Suprapubic skin (tissue), 4 donors: ENCODE measurements at regions not wholly inside any gene's neighbourhood (a gene's known extent, or its start where the extent isn't known, plus 50 kb on each side); places are given as distances from the start of the nearest gene placed in this dataset.

ENCODE experiments used
- DNase-seq, 2 donors: peaks; one replicate each; pipeline ENCODE4 v3.0.0-alpha.2; 2019; ENCODE audit warnings: low spot score in 2 of 2
- H3K27ac ChIP-seq: fragments of 200-600 bp; sonication (generic); one replicate; pipeline ENCODE4 v1.5.1; 2019
- H3K27me3 ChIP-seq: fragments of 200-600 bp; sonication (generic); one replicate; pipeline ENCODE4 v1.5.1; 2019
- H3K36me3 ChIP-seq: fragments of 200-600 bp; sonication (generic); one replicate; pipeline ENCODE4 v1.5.1; 2019
- H3K4me1 ChIP-seq: fragments of 200-600 bp; sonication (generic); one replicate; pipeline ENCODE4 v1.5.1; 2019
- H3K4me3 ChIP-seq: fragments of 200-600 bp; sonication (generic); one replicate; pipeline ENCODE4 v1.5.1; 2019; ENCODE audit warnings: mild to moderate bottlenecking
- H3K9me3 ChIP-seq: fragments of 200-600 bp; sonication (generic); one replicate; pipeline ENCODE4 v1.5.1; 2019
- CTCF ChIP-seq, 2 donors: fragments of 200-600 bp in 1 of 2; fragments of 450-650 bp in 1 of 2; sonication (generic) in 1 of 2; IDR thresholded peaks; one replicate each; pipeline ENCODE4 v1.5.1; 2016 to 2019; ENCODE audit warnings: antibody characterized with exemption in 2 of 2, mild to moderate bottlenecking in 1 of 2, moderate library complexity in 1 of 2
- EP300 ChIP-seq: sonication (generic); formaldehyde crosslinking; IDR thresholded peaks from one replicate; pipeline ENCODE4 v1.6.1; 2017; ENCODE audit warnings: antibody characterized with exemption
- POLR2A ChIP-seq, 2 donors: fragments of 450-650 bp; IDR thresholded peaks; one replicate each; pipeline ENCODE4 v1.6.1; 2017; ENCODE audit warnings: antibody characterized with exemption in 2 of 2, mild to moderate bottlenecking in 2 of 2, moderate library complexity in 2 of 2
- POLR2AphosphoS5 ChIP-seq, 3 donors: sonication (generic); formaldehyde crosslinking; IDR thresholded peaks; one replicate each; pipeline ENCODE4 v1.6.1; 2017; ENCODE audit warnings: antibody characterized with exemption in 3 of 3
- WGBS: methylation state at CpG from one replicate; pipeline ENCODE4 v1.1.5; 2018; 5-methylcytosine and 5-hydroxymethylcytosine counted together

DNA sequence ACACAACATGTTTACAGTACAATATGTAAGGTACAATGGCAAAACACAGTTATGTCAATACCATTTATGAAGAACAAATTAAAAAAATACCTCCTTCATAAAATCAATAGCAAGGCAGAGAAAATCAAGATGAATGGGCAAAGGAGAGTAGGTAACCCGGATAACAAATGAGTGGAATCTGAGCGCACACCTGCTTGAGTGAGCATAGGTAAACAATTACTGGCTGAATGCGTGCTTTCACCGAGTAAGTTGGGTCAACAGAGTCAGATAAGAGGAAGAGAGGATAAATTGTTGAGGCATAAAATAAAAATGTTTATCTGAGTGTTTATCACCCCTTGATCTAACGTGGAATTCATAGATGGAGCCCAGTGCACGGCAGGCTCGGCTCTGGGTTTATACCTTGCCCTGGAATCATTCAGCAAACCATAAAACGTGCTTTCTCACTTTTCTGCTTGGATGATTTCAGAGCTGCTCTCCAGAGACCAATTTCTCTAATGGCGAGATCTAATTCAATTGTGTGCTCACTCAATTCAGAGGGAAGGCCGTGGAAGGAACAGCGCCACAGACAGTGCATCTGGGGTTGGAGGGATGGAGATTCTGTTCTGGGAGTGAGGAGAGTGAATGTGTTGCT, 224.8 kb upstream of the MAP3K7 start:
- DNase-seq = no peak
- Histone ChIP-seq H3K27me3 (no peaks in the 10 kb centered on the region), H3K4me1 (no peaks in the 10 kb centered on the region), H3K36me3 (no peaks in the 10 kb centered on the region), H3K4me3 (no peak overlapping the region), H3K27ac (no peak overlapping the region), H3K9me3 (peaks cover 7% of the 10 kb centered on the region)
- WGBS = 80% methylated on average over 11 of the region's 11 CpGs
- no peak for TF ChIP-seq POLR2A (IDR thresholded peaks at IDR 0.05)
- no peak for TF ChIP-seq EP300
- TF ChIP-seq POLR2AphosphoS5 (IDR thresholded peaks at IDR 0.05) = no peak
- no peak for TF ChIP-seq CTCF (IDR thresholded peaks at IDR 0.05)

DNA sequence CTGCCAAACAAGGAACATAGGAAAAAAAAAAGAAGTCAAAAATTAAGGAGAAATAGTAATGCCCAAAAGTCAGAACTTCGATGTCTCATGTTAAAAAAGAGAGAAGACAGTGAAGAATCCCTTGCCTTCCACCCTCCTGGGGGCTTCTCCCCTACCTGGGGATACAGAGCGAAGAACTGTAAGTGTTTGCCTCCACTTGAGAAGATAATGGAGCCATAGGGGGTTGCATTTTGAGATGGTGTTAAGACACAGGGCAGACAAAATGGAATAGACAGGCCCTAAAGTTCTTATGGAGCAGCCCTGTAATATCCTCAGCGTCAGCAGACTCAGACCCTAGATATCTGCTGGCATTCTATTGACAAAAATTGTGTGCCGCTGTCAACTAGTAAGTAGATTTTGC, 222.2 kb upstream of the MAP3K7 start:
- Histone ChIP-seq H3K27me3 (no peaks in the 10 kb centered on the region), H3K27ac (no peak overlapping the region), H3K9me3 (peaks cover 3% of the 10 kb centered on the region), H3K4me1 (no peaks in the 10 kb centered on the region), H3K4me3 (no peak overlapping the region), H3K36me3 (no peaks in the 10 kb centered on the region)
- TF ChIP-seq POLR2A (IDR thresholded peaks at IDR 0.05) (no peak), CTCF (IDR thresholded peaks at IDR 0.05) (no peak), EP300 (no peak), POLR2AphosphoS5 (IDR thresholded peaks at IDR 0.05) (no peak)
- DNase-seq = no peak
- WGBS = 88% methylated on average over 4 of the region's 4 CpGs

DNA sequence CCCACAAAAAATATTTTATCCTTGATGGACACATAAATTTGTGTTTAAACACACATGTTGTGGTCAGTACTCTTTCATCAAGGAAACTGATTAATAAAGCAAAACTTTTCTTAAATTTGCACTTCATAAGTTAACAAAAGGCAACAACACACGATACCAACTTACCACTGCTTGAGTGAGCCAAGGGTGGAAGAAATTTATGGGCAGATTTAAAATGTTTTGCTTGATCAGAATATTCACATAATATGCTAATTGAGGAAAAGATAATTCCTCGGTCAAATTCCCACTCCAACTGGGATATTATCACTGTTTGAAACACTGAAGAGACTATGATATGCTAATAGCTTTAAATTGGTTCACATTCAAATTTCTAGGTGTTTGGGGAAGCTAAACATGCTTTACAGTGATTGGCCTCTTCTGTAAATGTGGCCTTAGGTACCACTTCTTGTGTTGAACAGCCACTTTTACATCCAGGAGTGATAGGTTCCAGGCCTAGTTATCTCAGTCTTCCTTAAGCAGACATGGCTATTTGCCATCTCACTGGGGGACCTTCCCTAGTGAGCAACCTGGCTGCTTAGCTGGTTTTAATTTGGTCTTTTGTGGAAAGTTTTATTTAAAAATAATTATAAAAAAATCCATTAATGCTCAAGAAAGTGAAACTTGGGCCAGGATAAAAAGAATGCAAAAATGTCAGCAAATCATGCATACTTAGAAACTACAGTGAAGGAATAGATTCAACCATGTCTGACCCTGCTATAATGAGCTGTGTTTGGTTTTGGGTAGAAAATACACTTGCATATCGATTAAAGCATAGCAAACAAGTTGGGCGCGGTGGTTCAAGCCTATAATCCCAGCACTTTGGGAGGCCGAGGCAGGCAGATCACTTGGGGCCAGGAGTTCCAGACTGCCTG, 221.2 kb upstream of the MAP3K7 start:
- TF ChIP-seq EP300 = no peak
- TF ChIP-seq POLR2AphosphoS5 (IDR thresholded peaks at IDR 0.05) = no peak
- TF ChIP-seq POLR2A (IDR thresholded peaks at IDR 0.05) = no peak
- no peak for TF ChIP-seq CTCF (IDR thresholded peaks at IDR 0.05)
- no peak for DNase-seq
- WGBS = 93% methylated on average over 6 of the region's 6 CpGs
- H3K27me3 ChIP-seq = no peaks in the 10 kb centered on the region
- no peak overlapping the region for H3K27ac ChIP-seq
- no peaks in the 10 kb centered on the region for H3K36me3 ChIP-seq
- no peaks in the 10 kb centered on the region for H3K4me1 ChIP-seq
- no peaks in the 10 kb centered on the region for H3K9me3 ChIP-seq
- H3K4me3 ChIP-seq = no peak overlapping the region

DNA sequence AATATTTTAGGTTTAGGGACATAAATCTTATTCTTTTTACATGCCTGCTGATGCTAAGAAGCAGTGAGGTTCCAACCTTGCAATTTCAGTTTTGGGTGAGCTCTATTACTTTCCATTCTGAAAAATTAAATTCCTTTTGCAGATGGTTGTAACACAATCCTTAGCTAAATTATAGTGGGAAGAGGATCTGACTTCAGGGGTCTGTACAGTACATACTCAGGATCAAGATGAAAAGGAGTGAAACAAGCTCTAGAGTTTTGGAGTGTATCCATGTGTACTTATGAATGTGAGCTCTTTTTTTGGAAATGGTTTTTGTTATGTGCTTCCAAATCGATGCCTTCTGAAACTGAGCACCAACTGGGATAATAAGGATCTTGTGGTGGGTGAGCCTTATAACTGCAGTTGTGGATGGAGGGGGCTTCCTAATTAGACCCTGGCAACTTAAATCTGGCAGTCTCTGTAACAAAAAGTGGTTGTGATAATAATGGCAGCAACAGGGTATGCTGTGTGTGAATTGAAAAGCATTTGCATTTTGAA, 218.8 kb upstream of the MAP3K7 start:
- Histone ChIP-seq H3K36me3 (no peaks in the 10 kb centered on the region), H3K27ac (no peak overlapping the region), H3K4me1 (no peaks in the 10 kb centered on the region), H3K9me3 (no peaks in the 10 kb centered on the region), H3K4me3 (no peak overlapping the region), H3K27me3 (no peaks in the 10 kb centered on the region)
- 78% methylated on average over 1 of the region's 1 CpG for WGBS
- no peak for TF ChIP-seq EP300
- TF ChIP-seq POLR2A (IDR thresholded peaks at IDR 0.05) = no peak
- TF ChIP-seq CTCF (IDR thresholded peaks at IDR 0.05) = no peak
- no peak for TF ChIP-seq POLR2AphosphoS5 (IDR thresholded peaks at IDR 0.05)
- no peak for DNase-seq

DNA sequence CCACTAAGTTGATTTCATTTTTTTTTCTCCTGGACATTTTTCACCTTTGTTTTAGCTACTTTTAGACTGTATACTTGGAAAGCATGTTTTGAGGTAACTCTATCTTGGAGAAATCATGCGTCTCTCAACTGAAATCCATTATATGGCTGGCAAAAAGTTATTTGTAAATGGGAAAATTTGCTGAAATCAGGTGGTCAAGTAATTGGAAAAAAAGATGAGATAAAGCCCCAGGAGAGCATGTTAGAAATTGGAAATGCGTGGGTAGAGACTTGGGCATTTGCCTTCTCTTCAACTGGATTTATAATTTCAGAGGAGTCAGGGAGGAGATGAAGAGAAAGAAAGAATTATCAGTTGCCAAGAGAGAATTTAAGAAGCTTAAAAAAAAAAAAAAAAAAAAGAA, 217.1 kb upstream of the MAP3K7 start:
- H3K4me1 ChIP-seq = no peaks in the 10 kb centered on the region
- no peak for DNase-seq
- no peaks in the 10 kb centered on the region for H3K27me3 ChIP-seq
- H3K4me3 ChIP-seq = no peak overlapping the region
- TF ChIP-seq EP300 (no peak), POLR2AphosphoS5 (IDR thresholded peaks at IDR 0.05) (no peak), CTCF (IDR thresholded peaks at IDR 0.05) (no peak), POLR2A (IDR thresholded peaks at IDR 0.05) (no peak)
- 76% methylated on average over 2 of the region's 2 CpGs for WGBS
- H3K27ac ChIP-seq = no peak overlapping the region
- H3K9me3 ChIP-seq = no peaks in the 10 kb centered on the region
- H3K36me3 ChIP-seq = no peaks in the 10 kb centered on the region
